ENCODE measurements at regions not wholly inside any gene's neighbourhood (a gene's known extent, or its start where the extent isn't known, plus 50 kb on each side); places are given as distances from the start of the nearest gene placed in this dataset.

DNA sequence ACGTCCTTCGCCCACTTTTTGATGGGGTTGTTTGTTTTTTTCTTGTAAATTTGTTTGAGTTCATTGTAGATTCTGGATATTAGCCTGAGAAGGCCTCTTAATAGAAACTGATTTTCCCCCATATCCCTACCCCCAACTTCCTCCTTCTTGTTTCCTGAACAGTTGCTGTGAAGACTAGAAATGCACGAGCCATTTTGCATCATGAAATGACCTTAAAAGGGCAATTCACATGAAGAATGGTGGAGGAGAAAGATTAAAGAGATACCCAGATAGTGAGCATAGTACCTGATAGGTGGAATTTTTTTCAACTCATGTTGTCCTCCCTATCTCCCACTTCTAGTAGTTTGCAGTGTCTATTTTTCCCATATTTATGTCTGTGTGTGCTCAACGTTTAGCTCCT, 55.2 kb upstream of the KCNH8 start:
- DNase-seq, result no peak

DNA sequence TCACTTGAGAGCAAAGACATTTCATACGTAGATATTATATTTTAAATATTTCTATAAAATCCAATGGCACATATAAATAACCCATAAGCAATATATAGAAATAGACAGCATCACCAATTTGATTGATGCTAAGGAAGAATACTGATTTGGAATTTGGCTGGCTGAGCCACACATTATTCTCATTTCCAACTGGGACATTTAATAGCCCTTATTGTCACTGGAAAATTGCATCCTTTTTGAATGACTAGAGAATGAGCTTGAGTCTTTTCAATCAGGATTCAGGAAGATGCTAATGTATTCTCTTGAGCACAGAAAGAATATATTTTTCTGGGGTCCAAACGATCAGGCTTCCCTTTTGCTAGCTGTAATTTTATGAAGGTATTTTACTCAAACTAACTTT, 70.9 kb upstream of the KCNH8 start:
- no peak for DNase-seq

DNA sequence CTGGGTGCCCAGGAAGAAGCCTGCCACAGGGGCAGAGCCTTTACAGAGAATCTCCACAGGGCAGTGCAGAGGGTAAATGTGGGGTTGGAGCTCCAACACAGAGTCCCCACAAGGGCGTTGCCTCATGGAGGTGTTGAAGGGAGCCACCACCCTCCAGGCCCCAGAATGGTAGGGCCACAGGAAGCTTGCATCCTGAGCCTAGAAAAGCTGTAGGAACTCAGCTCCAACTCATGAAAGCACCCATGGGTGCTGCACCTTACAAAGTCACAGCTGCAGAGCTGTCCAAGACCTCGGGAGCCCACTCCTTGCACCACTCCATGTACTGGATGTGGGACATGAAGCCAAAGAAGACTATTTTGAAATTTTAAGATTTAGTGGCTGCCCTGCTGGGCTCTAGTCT, 73.3 kb upstream of the KCNH8 start:
- DNase-seq, result no peak

DNA sequence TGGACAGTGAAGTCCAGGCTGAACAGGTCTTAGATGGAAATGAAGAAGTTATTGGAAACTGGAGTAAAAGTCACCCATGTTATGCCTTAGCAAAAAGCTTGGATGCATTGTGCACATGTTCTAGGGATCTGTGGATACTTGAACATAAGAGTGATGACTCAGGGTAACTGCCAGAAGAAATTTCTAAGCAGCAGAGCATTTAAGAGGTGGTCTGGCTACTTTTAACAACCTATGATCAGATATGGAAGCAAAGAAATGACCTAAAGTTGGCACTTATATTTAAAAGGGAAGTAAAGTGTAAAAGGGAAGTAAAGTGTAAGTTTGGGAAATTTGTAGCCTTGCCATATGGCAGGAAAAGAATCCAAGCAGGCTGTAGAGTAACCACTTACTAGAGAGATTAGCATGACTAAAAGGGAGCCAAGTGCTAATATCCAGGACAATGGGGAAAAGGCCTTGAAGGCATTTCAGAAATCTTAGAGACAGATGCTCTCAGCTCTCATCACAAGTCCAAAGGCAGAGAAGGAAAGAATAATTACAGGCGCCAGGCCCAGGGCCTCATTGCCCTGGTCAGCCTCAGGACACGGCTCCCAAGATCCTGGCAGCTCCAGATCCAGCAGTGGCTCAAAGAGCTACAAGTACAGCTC, 73.9 kb upstream of the KCNH8 start:
- no peak for DNase-seq

DNA sequence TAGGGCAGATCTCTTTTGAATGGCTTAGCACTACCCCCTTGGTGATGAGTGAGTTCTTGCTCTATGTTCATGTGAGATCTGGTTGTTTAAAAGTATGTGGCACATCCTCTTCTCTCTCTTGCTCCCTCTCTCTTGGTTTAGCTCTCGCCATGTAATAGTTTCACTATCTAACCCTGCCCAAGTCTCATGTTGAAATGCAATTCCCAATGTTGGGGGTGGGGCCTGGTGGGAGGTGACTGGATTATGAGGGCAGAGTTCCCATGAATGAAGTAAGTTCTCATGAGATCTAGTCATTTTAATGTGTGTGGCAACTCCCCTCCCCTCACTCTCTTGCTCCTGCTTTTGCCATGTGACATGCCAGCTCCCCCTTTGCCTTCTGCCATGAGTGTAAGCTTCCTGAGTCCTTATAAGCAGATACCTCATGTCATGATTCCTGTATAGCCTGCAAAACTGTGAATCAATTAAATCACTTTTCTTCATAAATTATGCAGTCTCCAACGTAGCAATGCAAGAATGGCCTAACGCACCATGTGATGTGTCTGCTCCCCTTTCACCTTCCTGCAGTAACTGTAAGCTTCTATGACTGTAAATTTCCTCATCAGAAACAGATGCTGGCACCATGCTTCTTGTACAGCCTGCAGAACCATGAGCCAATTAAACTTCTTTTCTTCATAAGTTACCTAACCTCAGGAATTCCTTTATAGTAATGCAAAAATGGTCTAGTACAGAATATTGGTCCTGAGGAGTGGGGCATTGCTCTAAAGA, 74.8 kb upstream of the KCNH8 start:
- DNase-seq, result no peak

DNA sequence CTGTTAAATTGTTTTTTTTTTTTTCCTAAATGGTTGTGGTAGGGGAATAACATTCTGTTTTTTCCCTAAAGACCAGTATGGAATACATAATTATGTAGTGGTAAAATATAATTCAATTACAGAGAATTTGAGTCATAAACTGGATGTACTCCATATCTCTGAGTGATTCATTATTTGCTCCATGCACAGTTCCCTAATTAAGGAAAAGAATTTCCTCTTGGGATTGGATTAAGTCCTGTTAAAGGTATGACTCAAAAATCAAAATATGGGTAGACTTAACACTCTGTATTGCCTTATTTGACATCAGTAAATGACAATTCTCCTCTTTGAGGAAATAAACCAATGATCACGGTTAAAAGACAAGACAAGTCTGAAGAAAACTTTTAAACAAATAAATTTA, 78.0 kb upstream of the KCNH8 start:
- no peak for DNase-seq

DNA sequence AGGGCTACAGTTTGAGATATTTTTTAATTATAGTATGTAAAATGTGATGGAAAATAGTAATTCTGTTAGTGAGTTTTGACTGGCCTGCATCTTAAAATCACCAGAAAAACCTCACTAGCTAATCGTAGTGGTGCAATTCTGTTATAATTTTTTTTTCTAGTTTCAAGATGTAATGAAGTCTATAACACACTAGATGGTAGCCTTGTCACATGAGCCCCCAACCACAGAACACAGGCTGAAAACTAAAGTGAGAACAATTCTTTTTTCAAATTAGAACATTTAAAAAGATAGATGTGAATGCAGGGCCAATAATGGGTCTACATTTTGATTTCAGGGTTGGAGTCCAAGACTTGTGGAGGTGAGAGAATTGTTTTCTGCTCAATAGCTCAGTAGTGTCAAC, 83.3 kb upstream of the KCNH8 start:
- DNase-seq, result peak; percentile 4

GRCh38 chr3:19063936-19064335, 84.4 kb upstream of the KCNH8 start:
- no peak for DNase-seq

DNA sequence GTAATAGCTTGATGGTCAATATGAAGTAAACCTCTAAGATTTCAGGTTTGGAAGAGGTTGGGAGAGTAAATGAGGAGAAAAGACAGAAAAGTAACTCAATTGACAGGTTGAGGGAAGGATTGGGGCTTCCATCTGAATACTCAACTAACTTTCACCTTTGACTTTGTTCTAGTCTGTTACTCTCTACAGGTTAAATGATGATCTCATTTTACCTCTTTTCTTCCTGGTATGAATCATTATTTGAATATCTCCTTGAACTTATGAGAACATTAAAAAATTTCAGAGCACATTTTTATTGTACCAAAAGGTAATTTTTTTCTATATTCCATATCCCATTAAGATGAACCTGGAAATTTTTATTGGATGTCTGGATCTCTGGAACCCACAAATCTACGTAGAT, 87.9 kb upstream of the KCNH8 start:
- DNase-seq, result no peak

DNA sequence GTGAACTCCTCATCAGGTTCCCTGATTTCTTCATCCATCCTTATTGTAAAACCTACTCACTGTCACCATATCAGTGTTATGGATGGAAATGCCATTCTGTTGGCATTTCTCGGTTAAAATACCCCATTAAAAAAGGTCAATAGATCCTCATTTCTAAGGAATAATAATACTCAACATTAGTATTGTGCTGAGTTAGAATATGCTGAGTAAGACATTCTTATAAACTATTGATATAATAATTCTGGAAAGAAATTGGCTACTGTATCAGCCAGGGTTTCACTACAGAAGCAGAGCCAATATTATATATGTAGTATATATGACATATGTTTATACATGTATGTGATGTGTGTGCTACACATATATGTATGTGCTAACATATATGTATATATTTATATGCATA, 95.4 kb upstream of the KCNH8 start:
- DNase-seq, result no peak

DNA sequence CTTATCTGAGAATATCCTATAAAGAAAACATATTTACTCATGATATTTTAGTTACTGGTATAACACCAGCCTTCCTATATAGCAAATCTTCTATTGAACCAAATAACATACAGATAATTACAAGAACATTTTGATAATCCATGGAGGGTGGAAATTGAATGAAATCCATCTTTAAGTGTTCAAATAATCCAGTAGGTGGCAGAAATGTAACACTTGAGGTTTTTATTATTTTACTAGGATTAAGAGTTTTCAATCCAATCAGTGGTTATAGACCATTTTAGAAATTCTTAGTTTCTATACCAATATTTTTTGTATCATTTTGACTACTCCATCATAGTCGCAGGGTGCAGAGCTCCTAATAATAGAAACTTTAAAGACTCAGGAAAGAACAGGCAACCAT, 101.9 kb upstream of the KCNH8 start:
- DNase-seq, result no peak

GRCh38 chr3:19030522-19030839, 117.8 kb upstream of the KCNH8 start:
- no peak for DNase-seq

DNA sequence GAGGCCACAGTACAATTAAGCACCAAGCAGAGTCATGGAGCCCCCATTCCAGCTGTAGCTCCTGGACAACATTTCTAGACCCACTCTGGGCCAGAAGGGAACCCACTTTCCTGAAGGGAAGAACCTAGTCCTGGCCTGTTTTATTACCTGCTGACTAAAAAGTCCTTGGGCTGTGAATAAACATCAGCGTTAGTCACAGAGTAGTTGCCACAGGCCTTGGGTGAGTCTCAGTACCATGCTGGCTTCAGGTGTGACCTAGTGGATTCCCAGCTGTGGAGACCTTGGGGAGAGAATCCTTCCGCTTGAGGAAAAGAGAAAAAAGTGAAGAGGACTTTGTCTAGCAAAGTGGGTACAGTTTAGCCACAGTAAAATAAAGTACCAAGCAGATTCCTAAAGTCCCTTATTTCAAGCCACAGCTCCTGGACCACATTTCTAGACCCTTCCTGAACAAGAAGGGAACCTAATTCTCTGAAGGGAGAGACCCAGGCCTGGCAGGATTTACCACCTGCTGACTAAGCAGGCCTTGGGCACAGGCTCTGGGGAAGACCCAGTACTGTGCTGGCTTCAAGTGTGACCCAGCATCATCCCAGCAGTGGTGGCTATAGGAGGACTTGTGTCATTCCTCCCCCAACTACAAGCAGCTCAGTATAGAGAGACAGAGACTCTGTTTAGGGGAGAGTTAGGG, 118.3 kb upstream of the KCNH8 start:
- no peak for DNase-seq

DNA sequence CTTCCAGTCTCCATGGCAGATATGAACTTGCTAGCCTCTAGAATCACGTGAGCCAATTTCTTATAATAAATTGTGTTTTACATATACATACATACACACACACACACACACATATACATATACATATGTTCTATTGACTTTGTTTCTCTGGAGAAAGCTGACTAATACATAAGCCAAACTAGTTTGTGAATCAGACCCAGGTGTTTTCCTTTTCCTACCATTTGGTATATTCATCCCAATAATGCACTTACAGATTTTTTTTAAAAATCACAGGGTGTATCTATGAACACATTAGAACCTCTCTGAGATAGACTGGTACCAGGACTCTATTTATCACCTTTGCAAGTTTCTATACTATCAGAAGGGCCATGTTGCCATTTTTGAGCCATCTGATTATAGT, 122.9 kb upstream of the KCNH8 start:
- DNase-seq, result no peak

GRCh38 chr3:19022546-19022945, 125.8 kb upstream of the KCNH8 start:
- no peak for DNase-seq

- DNase-seq, result no peak
Observed at GRCh38 chr3:19016851-19017250, 131.5 kb upstream of the KCNH8 start.

- no peak for DNase-seq
Observed at GRCh38 chr3:19013879-19014278, 134.4 kb upstream of the KCNH8 start.

GRCh38 chr3:19012846-19013245, 135.5 kb upstream of the KCNH8 start:
- no peak for DNase-seq

DNA sequence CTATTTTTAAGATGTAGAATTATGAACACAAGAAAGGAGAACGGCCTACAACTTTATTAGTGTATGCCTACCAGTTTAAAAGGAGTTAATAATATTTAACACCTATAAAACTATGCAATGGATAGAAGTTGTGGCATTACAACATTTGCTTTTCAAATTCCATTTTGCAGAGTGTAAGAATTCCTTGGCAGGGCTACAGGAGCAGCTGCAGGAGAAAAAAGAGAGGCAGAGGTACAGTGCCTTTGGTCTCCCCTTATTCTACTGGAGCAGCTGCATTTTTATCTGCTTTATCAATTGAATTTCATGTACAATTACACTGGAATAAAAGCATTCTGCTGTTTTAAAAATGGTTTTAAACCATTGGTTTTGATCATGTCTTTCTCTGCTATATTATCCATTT, 145.7 kb upstream of the KCNH8 start:
- no peak for DNase-seq

- no peak for DNase-seq
Observed at GRCh38 chr3:18998069-18998468, 150.2 kb upstream of the KCNH8 start.

- DNase-seq, result no peak
Observed at GRCh38 chr3:18992709-18993108, 155.6 kb upstream of the KCNH8 start.

- DNase-seq, result no peak
Observed at GRCh38 chr3:18989237-18989795, 159.0 kb upstream of the KCNH8 start.

- DNase-seq, result peak; percentile 33
Observed at GRCh38 chr3:18988614-18989229, 159.6 kb upstream of the KCNH8 start.

Data from renal pelvis (tissue), 1 donor.